ENCODE measurements at regions not wholly inside any gene's neighbourhood (a gene's known extent, or its start where the extent isn't known, plus 50 kb on each side); places are given as distances from the start of the nearest gene placed in this dataset.

- DNase-seq (ENCODE audit: low read depth): no peak
- TF ChIP-seq CTCF (IDR thresholded peaks at IDR 0.05; ENCODE audit: control insufficient read depth, insufficient read depth, low read depth, low read length, missing control alignments): no peak
- no peak overlapping the region for H3K4me3 ChIP-seq (ENCODE audit: control insufficient read depth, low read depth, low read length)
Measured at GRCh38 chr2:240368781-240369331, 66.6 kb upstream of the GPC1 start.

GRCh38 chr2:240369335-240369734 is 66.1 kb upstream of the GPC1 start:
- DNase-seq (ENCODE audit: low read depth): no peak
- no peak overlapping the region for H3K4me3 ChIP-seq (ENCODE audit: control insufficient read depth, low read depth, low read length)
- TF ChIP-seq CTCF (IDR thresholded peaks at IDR 0.05; ENCODE audit: control insufficient read depth, insufficient read depth, low read depth, low read length, missing control alignments): no peak

GRCh38 chr2:240369801-240370585 is 65.5 kb upstream of the GPC1 start:
- no peak for TF ChIP-seq CTCF (IDR thresholded peaks at IDR 0.05; ENCODE audit: control insufficient read depth, insufficient read depth, low read depth, low read length, missing control alignments)
- peak; percentile 74 for DNase-seq (ENCODE audit: low read depth)
- no peak overlapping the region for H3K4me3 ChIP-seq (ENCODE audit: control insufficient read depth, low read depth, low read length)

- no peak overlapping the region for H3K4me3 ChIP-seq (ENCODE audit: control insufficient read depth, low read depth, low read length)
- no peak for TF ChIP-seq CTCF (IDR thresholded peaks at IDR 0.05; ENCODE audit: control insufficient read depth, insufficient read depth, low read depth, low read length, missing control alignments)
- no peak for DNase-seq (ENCODE audit: low read depth)
Measured at GRCh38 chr2:240371129-240372000, 64.1 kb upstream of the GPC1 start.

GRCh38 chr2:240372101-240372500 is 63.4 kb upstream of the GPC1 start:
- no peak overlapping the region for H3K4me3 ChIP-seq (ENCODE audit: control insufficient read depth, low read depth, low read length)
- DNase-seq (ENCODE audit: low read depth): no peak
- no peak for TF ChIP-seq CTCF (IDR thresholded peaks at IDR 0.05; ENCODE audit: control insufficient read depth, insufficient read depth, low read depth, low read length, missing control alignments)

- no peak overlapping the region for H3K4me3 ChIP-seq (ENCODE audit: control insufficient read depth, low read depth, low read length)
- no peak for TF ChIP-seq CTCF (IDR thresholded peaks at IDR 0.05; ENCODE audit: control insufficient read depth, insufficient read depth, low read depth, low read length, missing control alignments)
- DNase-seq (ENCODE audit: low read depth): no peak
Measured at GRCh38 chr2:240373289-240373885, 62.1 kb upstream of the GPC1 start.

All from AG09309 (cell line).